HL-60 (cell line): ENCODE measurements at regions not wholly inside any gene's neighbourhood (a gene's known extent, or its start where the extent isn't known, plus 50 kb on each side); places are given as distances from the start of the nearest gene placed in this dataset.

Experiments used
- DNase-seq, 2 experiments: peaks; one replicate each; pipeline ENCODE4 v3.0.0-alpha.2; 2010 to 2020; ENCODE audit warnings: low read depth in 1 of 2, low spot score in 1 of 2
- H3K27ac ChIP-seq: fragments of 250-450 bp; sonication (Bioruptor Pico); replicated peaks from 2 replicates; pipeline ENCODE4 v1.5.1; 2020; ENCODE audit warnings: mild to moderate bottlenecking, moderate library complexity
- H3K27me3 ChIP-seq: fragments of 250-450 bp; sonication (Bioruptor Pico); 2 replicates; pipeline ENCODE4 v1.5.1; 2021; ENCODE audit warnings: mild to moderate bottlenecking, moderate library complexity; ENCODE audit not compliant: insufficient read depth, poor library complexity, severe bottlenecking
- H3K4me3 ChIP-seq: replicated peaks from 2 replicates; pipeline ENCODE4 v1.5.1; 2011; ENCODE audit warnings: mild to moderate bottlenecking, control low read depth, low read length; ENCODE audit not compliant: insufficient read depth
- CTCF ChIP-seq: IDR thresholded peaks from one replicate; pipeline ENCODE4 v1.5.1; 2011; ENCODE audit warnings: low read length, control low read depth, inconsistent platforms; ENCODE audit not compliant: insufficient read depth
- GABPA ChIP-seq: IDR thresholded peaks from 2 replicates; pipeline ENCODE4 v1.6.1; 2012; ENCODE audit warnings: low read depth
- POLR2AphosphoS5 ChIP-seq: IDR thresholded peaks from 2 replicates; pipeline ENCODE4 v1.6.1; 2012; ENCODE audit warnings: low read depth
- REST ChIP-seq: IDR thresholded peaks from 2 replicates; pipeline ENCODE4 v1.6.1; 2012; ENCODE audit warnings: low read depth; ENCODE audit not compliant: insufficient replicate concordance
- SPI1 ChIP-seq: IDR thresholded peaks from 2 replicates; pipeline ENCODE4 v1.6.1; 2012; ENCODE audit warnings: low read depth, mild to moderate bottlenecking, borderline replicate concordance

- no peak for DNase-seq
- TF ChIP-seq POLR2AphosphoS5: no peak
- TF ChIP-seq REST: no peak
- TF ChIP-seq SPI1: no peak
- TF ChIP-seq GABPA: no peak
- TF ChIP-seq CTCF: no peak
Observed at GRCh38 chr2:84327645-84328249, 131.3 kb downstream of the SUCLG1 start.

GRCh38 chr2:84326831-84327432, 132.1 kb downstream of the SUCLG1 start:
- TF ChIP-seq SPI1 (no peak), REST (no peak), CTCF (no peak), GABPA (no peak), POLR2AphosphoS5 (no peak)
- DNase-seq: no peak
- peaks cover 3% of the 10 kb centered on the region for H3K27me3 ChIP-seq
- no peak overlapping the region for H3K4me3 ChIP-seq
- H3K27ac ChIP-seq: no peak overlapping the region

More at GRCh38 chr2:84327645-84328249, 131.3 kb downstream of the SUCLG1 start:
- Histone ChIP-seq H3K27me3 (peaks cover 3% of the 10 kb centered on the region), H3K27ac (no peak overlapping the region), H3K4me3 (no peak overlapping the region)

- Histone ChIP-seq H3K4me3 (no peak overlapping the region), H3K27ac (no peak overlapping the region), H3K27me3 (peaks cover 3% of the 10 kb centered on the region)
- DNase-seq: no peak
- TF ChIP-seq POLR2AphosphoS5 (no peak), GABPA (no peak)
Observed at GRCh38 chr2:84323890-84324289, 135.2 kb downstream of the SUCLG1 start.

GRCh38 chr2:84320940-84321339, 138.1 kb downstream of the SUCLG1 start:
- Histone ChIP-seq H3K27ac (no peak overlapping the region), H3K27me3 (peaks cover 2% of the 10 kb centered on the region), H3K4me3 (no peak overlapping the region)
- TF ChIP-seq CTCF: no peak
- TF ChIP-seq GABPA: no peak
- TF ChIP-seq SPI1: no peak
- TF ChIP-seq REST: no peak
- no peak for TF ChIP-seq POLR2AphosphoS5
- no peak for DNase-seq
